Mucosa of descending colon (tissue), 3 donors: ENCODE measurements at regions not wholly inside any gene's neighbourhood (a gene's known extent, or its start where the extent isn't known, plus 50 kb on each side); places are given as distances from the start of the nearest gene placed in this dataset.

Experiments used
- ATAC-seq: fragments of 200-7000 bp; cut with Tn5 transposase; one replicate; pipeline ENCODE4 v1.9.1; 2020; ENCODE audit warnings: mild to moderate bottlenecking, moderate library complexity
- DNase-seq, 3 donors: peaks; one replicate each; pipeline ENCODE4 v3.0.0-alpha.2; 2020
- H3K36me3 ChIP-seq: fragments of 200-600 bp; one replicate; pipeline ENCODE4 v1.8.0; 2021; ENCODE audit warnings: low read depth, mild to moderate bottlenecking
- H3K4me1 ChIP-seq: fragments of 200-600 bp; one replicate; pipeline ENCODE4 v1.8.0; 2021; ENCODE audit warnings: low read depth, mild to moderate bottlenecking
- H3K4me3 ChIP-seq: fragments of 200-600 bp; one replicate; pipeline ENCODE4 v1.8.0; 2021; ENCODE audit warnings: mild to moderate bottlenecking
- H3K9me3 ChIP-seq: fragments of 200-600 bp; one replicate; pipeline ENCODE4 v1.8.0; 2021; ENCODE audit warnings: mild to moderate bottlenecking
- CTCF ChIP-seq: fragments of 200-600 bp; IDR thresholded peaks from one replicate; pipeline ENCODE4 v1.8.0; 2022; ENCODE audit warnings: antibody characterized with exemption, mild to moderate bottlenecking
- intact Hi-C, 2 donors: fragments of 100-400 bp; cut with DNase I in 1 of 2; cut with micrococcal nuclease in 1 of 2; formaldehyde crosslinking; loops; one replicate each; pipeline versions ENCODE4 v1.11.0 to v1.11.1; 2022; cut with DNase I, micrococcal nuclease
- donor health status: DM: no; HTN: no; CAD: no; lungs with moderate emphysema.
- donor health status: DM: no; HTN: no; CAD: no.
- donor health status: DM: no; HTN: yes; CAD: no.

- Histone ChIP-seq H3K36me3 (no peaks in the 10 kb centered on the region), H3K4me1 (no peaks in the 10 kb centered on the region), H3K4me3 (no peak overlapping the region), H3K9me3 (no peaks in the 10 kb centered on the region)
- no peak for TF ChIP-seq CTCF
- intact Hi-C loops = no loop called here
- DNase-seq (no peak), ATAC-seq (no peak)
Observed at GRCh38 chr1:50349242-50349565, 74.0 kb downstream of the DMRTA2 start.

- DNase-seq (peak in 1 of 3 donors; percentile 76), ATAC-seq (peak; percentile 83)
- Histone ChIP-seq H3K4me1 (no peaks in the 10 kb centered on the region), H3K36me3 (no peaks in the 10 kb centered on the region), H3K4me3 (no peak overlapping the region), H3K9me3 (no peaks in the 10 kb centered on the region)
- intact Hi-C loops = no loop called here
- peak; percentile 74 for TF ChIP-seq CTCF
Observed at GRCh38 chr1:50348449-50349241, 74.6 kb downstream of the DMRTA2 start.

GRCh38 chr1:50347933-50348332 is 75.3 kb downstream of the DMRTA2 start:
- TF ChIP-seq CTCF = no peak
- H3K4me1 ChIP-seq = no peaks in the 10 kb centered on the region
- ATAC-seq = no peak
- no peak overlapping the region for H3K4me3 ChIP-seq
- H3K36me3 ChIP-seq = no peaks in the 10 kb centered on the region
- intact Hi-C loops = no loop called here
- H3K9me3 ChIP-seq = no peaks in the 10 kb centered on the region
- DNase-seq = no peak

GRCh38 chr1:50346621-50347020 is 76.6 kb downstream of the DMRTA2 start:
- Histone ChIP-seq H3K9me3 (no peaks in the 10 kb centered on the region), H3K4me1 (no peaks in the 10 kb centered on the region), H3K4me3 (no peak overlapping the region), H3K36me3 (no peaks in the 10 kb centered on the region)
- ATAC-seq (no peak), DNase-seq (no peak)
- no peak for TF ChIP-seq CTCF
- intact Hi-C loops = no loop called here

GRCh38 chr1:50343323-50343722 is 79.9 kb downstream of the DMRTA2 start:
- H3K4me1 ChIP-seq = no peaks in the 10 kb centered on the region
- intact Hi-C loops = no loop called here
- no peak for ATAC-seq

More at GRCh38 chr1:50343323-50343722, 79.9 kb downstream of the DMRTA2 start:
- Histone ChIP-seq H3K36me3 (no peaks in the 10 kb centered on the region), H3K9me3 (no peaks in the 10 kb centered on the region), H3K4me3 (no peak overlapping the region)
- no peak for DNase-seq
- no peak for TF ChIP-seq CTCF
